ENCODE measurements at regions not wholly inside any gene's neighbourhood (a gene's known extent, or its start where the extent isn't known, plus 50 kb on each side); places are given as distances from the start of the nearest gene placed in this dataset.

DNA sequence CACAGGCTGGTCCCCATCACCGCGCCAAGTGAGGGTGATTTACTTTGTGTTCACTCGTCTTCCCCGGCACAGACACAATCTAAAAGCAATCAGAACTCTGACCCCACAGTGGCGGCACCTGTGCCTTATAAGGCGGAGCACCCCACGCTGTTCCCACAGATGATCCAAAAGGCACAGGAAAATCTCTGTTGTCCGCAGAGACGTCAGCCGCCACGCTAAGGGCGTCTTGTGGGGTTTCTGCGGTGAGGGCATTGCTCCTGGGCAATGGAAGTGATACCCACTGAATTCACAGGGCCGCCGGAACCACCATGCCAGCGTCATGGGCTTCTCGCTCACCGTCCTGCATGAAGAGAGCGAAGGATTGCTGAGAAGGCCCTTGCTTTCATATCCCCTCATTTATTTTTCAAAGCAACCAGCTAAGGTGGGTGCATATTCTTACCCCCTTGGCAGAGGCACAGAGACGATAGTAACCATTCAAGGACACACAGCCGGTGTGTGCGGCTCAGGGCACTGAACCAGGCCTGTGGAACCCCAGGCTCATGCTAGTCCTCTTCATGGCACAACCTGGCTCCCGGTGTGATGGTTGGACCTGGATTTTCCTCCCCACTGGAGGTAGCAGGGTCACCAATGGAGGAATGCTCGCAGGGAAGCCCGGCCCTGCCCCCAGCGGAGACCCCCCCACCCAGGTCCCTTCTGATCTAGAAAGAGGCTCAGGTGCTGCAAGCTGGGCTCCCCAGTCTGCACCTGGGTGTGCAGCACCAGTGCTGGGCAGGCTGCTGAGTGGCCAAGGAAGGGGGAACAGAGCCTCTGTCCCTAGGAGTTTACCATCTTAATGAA, 279.0 kb downstream of the TCERG1L start:
- no peak for TF ChIP-seq CTBP1 (IDR thresholded peaks at IDR 0.05; ENCODE audit: borderline replicate concordance)
- no peak for TF ChIP-seq ARNT (IDR thresholded peaks at IDR 0.05)
- no peak for TF ChIP-seq FOXK2 (IDR thresholded peaks at IDR 0.05)
- no peak for TF ChIP-seq TARDBP (IDR thresholded peaks at IDR 0.05)
- TF ChIP-seq, protein P1, sequence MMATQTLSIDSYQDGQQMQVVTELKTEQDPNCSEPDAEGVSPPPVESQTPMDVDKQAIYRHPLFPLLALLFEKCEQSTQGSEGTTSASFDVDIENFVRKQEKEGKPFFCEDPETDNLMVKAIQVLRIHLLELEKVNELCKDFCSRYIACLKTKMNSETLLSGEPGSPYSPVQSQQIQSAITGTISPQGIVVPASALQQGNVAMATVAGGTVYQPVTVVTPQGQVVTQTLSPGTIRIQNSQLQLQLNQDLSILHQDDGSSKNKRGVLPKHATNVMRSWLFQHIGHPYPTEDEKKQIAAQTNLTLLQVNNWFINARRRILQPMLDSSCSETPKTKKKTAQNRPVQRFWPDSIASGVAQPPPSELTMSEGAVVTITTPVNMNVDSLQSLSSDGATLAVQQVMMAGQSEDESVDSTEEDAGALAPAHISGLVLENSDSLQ (IDR thresholded peaks at IDR 0.05), result no peak
- no peak for TF ChIP-seq LEF1 (IDR thresholded peaks at IDR 0.05; ENCODE audit: borderline replicate concordance)
- TF ChIP-seq NFRKB (IDR thresholded peaks at IDR 0.05), result no peak
- no peak for TF ChIP-seq FOXM1 (IDR thresholded peaks at IDR 0.05; ENCODE audit: borderline replicate concordance)
- TF ChIP-seq L3MBTL2 (conservative IDR thresholded peaks at IDR 0.05), result no peak
- no peak for TF ChIP-seq FOXA1 (IDR thresholded peaks at IDR 0.05)

Measured in HEK293T (cell line).